Brain microvascular endothelial cell (primary cell): ENCODE measurements at regions not wholly inside any gene's neighbourhood (a gene's known extent, or its start where the extent isn't known, plus 50 kb on each side); places are given as distances from the start of the nearest gene placed in this dataset.

Experiments used
- DNase-seq: peaks from one replicate; pipeline ENCODE4 v3.0.0-alpha.2; 2020
- H3K27ac ChIP-seq: fragments of 250-450 bp; sonication (Bioruptor Pico); 2 replicates; pipeline ENCODE4 v1.5.1; 2020; ENCODE audit warnings: mild to moderate bottlenecking, moderate library complexity
- H3K27me3 ChIP-seq: fragments of 250-450 bp; sonication (Bioruptor Pico); replicated peaks from 2 replicates; pipeline ENCODE4 v1.5.1; 2020; ENCODE audit warnings: mild to moderate bottlenecking
- H3K36me3 ChIP-seq: fragments of 250-450 bp; sonication (Bioruptor Pico); replicated peaks from 2 replicates; pipeline ENCODE4 v1.5.1; 2020; ENCODE audit warnings: mild to moderate bottlenecking
- H3K4me3 ChIP-seq: 2 replicates; pipeline ENCODE4 v1.5.1; 2011; ENCODE audit warnings: low read depth, mild to moderate bottlenecking, control low read depth, low read length, moderate library complexity
- in situ Hi-C: cut with HindIII; loops from 2 replicates; pipeline ENCODE4 v1.10.0; 2017; ENCODE audit warnings: low sequenced_read_pairs, low pct_ligation_motif_present
- TF ChIP-seq, protein P1 (sequence below): IDR thresholded peaks from 2 replicates; pipeline ENCODE4 v1.5.1; 2011; ENCODE audit warnings: low read depth, mild to moderate bottlenecking, moderate library complexity, low read length, control low read depth, inconsistent platforms; ENCODE audit errors: missing control alignments

GRCh38 chr3:148204131-148204530, 493.6 kb upstream of the AGTR1 start:
- H3K4me3 ChIP-seq = no peak overlapping the region
- H3K27me3 ChIP-seq = no peaks in the 10 kb centered on the region
- no peaks in the 10 kb centered on the region for H3K36me3 ChIP-seq
- no peak overlapping the region for H3K27ac ChIP-seq
- DNase-seq = no peak
- TF ChIP-seq, protein P1, sequence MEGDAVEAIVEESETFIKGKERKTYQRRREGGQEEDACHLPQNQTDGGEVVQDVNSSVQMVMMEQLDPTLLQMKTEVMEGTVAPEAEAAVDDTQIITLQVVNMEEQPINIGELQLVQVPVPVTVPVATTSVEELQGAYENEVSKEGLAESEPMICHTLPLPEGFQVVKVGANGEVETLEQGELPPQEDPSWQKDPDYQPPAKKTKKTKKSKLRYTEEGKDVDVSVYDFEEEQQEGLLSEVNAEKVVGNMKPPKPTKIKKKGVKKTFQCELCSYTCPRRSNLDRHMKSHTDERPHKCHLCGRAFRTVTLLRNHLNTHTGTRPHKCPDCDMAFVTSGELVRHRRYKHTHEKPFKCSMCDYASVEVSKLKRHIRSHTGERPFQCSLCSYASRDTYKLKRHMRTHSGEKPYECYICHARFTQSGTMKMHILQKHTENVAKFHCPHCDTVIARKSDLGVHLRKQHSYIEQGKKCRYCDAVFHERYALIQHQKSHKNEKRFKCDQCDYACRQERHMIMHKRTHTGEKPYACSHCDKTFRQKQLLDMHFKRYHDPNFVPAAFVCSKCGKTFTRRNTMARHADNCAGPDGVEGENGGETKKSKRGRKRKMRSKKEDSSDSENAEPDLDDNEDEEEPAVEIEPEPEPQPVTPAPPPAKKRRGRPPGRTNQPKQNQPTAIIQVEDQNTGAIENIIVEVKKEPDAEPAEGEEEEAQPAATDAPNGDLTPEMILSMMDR = no peak
- in situ Hi-C loops = no loop called here

DNA sequence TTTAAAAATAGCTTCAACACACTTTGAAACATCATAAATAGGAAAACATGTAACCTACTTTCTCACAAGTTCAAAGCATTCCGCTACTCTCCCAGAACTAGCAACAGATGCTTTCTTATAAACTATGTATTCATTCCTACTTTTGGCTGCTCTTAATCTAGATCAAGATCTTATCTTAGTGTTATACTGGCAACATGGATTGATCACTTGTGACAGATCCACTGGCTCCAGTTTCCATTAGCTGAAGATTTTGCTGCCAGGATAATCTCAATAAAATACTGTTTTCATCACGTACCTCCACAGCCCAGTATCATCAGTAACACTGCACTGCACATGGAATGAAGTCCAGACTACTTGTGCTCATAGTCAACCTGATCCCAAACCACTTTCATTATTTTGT, 491.7 kb upstream of the AGTR1 start:
- H3K27ac ChIP-seq = no peak overlapping the region
- no peak for DNase-seq
- no peak overlapping the region for H3K4me3 ChIP-seq
- TF ChIP-seq, protein P1 = no peak
- in situ Hi-C loops = no loop called here
- H3K36me3 ChIP-seq = no peaks in the 10 kb centered on the region
- H3K27me3 ChIP-seq = no peaks in the 10 kb centered on the region

DNA sequence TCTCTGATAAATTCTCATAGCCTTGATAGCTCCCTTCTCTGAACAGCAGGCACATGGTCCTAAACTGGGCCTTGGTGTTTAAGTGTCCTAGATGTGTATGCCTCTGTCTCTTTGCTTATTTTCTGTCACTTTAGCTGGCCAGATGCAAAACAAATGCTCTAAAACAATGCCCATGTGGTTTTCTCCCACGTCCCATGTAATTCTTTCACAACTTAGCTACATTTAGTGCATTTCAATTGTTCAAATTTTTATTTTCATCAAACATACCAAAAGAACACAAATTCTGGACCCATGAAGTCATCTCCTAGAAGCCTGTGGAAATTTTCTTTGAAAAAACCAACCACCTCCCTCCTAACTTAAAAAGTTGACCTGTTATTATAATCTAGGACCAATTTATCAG, 491.3 kb upstream of the AGTR1 start:
- DNase-seq = no peak
- in situ Hi-C loops = no loop called here
- no peak overlapping the region for H3K4me3 ChIP-seq
- no peaks in the 10 kb centered on the region for H3K27me3 ChIP-seq
- no peaks in the 10 kb centered on the region for H3K36me3 ChIP-seq
- H3K27ac ChIP-seq = no peak overlapping the region
- TF ChIP-seq, protein P1 = no peak

- no peaks in the 10 kb centered on the region for H3K27me3 ChIP-seq
- H3K36me3 ChIP-seq = no peaks in the 10 kb centered on the region
- H3K4me3 ChIP-seq = no peak overlapping the region
- no peak for DNase-seq
- in situ Hi-C loops = no loop called here
- no peak overlapping the region for H3K27ac ChIP-seq
- TF ChIP-seq, protein P1 = no peak
These were observed 488.7 kb upstream of the AGTR1 start for GRCh38 chr3:148208975-148209374.

DNA sequence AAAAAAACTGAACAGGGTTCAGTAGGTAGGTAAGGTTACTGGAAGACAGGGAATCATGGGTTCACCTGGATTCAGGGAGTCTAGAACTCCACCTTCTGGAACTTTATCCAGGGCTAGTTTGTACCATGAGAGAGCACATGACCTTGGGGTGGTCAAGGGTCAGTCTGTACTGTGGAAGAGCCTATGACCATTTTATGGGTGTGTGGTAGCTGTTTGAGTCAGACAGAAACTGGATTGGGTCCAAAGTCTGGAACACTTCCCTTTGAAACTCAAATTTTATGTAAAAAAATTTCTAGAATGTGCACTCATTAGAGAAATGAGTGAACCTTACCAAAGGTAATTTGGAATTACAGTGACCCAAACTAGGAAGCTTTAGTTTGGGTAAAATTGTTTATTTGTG, 486.0 kb upstream of the AGTR1 start:
- in situ Hi-C loops = no loop called here

GRCh38 chr3:148214705-148215104, 483.0 kb upstream of the AGTR1 start:
- TF ChIP-seq, protein P1 = no peak
- no peak for DNase-seq
- Histone ChIP-seq H3K4me3 (no peak overlapping the region), H3K27ac (no peak overlapping the region), H3K27me3 (no peaks in the 10 kb centered on the region), H3K36me3 (no peaks in the 10 kb centered on the region)
- in situ Hi-C loops = no loop called here

More for the DNA sequence above, 486.0 kb upstream of the AGTR1 start:
- TF ChIP-seq, protein P1 = no peak
- Histone ChIP-seq H3K36me3 (no peaks in the 10 kb centered on the region), H3K27me3 (no peaks in the 10 kb centered on the region), H3K27ac (no peak overlapping the region), H3K4me3 (no peak overlapping the region)
- peak; percentile 56 for DNase-seq
